ENCODE measurements at regions not wholly inside any gene's neighbourhood (a gene's known extent, or its start where the extent isn't known, plus 50 kb on each side); places are given as distances from the start of the nearest gene placed in this dataset.
"Not testable (repeated sequence)": the region's sequence is repeated elsewhere in the genome, so short reads cannot be mapped to it uniquely, and the experiment has no call there.

DNA sequence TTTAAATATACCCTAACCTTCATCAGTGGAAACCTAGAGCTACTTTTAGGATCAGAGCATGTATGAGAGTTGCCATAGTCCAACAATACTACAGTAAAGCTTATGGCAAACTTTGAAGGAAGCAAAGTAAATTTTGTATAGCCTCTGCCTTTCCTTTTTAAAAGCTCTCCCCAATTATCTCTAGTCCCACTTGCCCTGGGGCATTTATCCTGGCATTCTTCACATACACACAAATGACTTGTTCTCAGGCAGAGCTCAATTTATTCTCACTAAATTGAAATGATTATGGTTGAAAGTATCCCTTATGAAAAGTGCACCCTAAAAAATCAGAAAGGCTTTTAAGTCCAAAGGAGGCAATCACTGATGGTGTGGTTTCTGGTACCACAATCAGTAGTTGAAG is 94.1 kb upstream of the UFM1 start:
- no peaks in the 10 kb centered on the region for H4K20me1 ChIP-seq (ENCODE audit: insufficient read depth)
- H3K9ac ChIP-seq: no peak overlapping the region
- H3K27me3 ChIP-seq (ENCODE audit: insufficient read depth, low read depth): no peaks in the 10 kb centered on the region
- no peaks in the 10 kb centered on the region for H3K36me3 ChIP-seq (ENCODE audit: insufficient read depth)
- H3K79me2 ChIP-seq (ENCODE audit: insufficient read depth, low read depth): no peaks in the 10 kb centered on the region
- H3K27ac ChIP-seq: no peak overlapping the region
- TF ChIP-seq, protein P1, sequence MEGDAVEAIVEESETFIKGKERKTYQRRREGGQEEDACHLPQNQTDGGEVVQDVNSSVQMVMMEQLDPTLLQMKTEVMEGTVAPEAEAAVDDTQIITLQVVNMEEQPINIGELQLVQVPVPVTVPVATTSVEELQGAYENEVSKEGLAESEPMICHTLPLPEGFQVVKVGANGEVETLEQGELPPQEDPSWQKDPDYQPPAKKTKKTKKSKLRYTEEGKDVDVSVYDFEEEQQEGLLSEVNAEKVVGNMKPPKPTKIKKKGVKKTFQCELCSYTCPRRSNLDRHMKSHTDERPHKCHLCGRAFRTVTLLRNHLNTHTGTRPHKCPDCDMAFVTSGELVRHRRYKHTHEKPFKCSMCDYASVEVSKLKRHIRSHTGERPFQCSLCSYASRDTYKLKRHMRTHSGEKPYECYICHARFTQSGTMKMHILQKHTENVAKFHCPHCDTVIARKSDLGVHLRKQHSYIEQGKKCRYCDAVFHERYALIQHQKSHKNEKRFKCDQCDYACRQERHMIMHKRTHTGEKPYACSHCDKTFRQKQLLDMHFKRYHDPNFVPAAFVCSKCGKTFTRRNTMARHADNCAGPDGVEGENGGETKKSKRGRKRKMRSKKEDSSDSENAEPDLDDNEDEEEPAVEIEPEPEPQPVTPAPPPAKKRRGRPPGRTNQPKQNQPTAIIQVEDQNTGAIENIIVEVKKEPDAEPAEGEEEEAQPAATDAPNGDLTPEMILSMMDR (conservative IDR thresholded peaks at IDR 0.05; ENCODE audit: low read depth, low read length): no peak
- H3K4me1 ChIP-seq (ENCODE audit: low read depth, poor library complexity, severe bottlenecking): no peaks in the 10 kb centered on the region
- H2AFZ ChIP-seq (ENCODE audit: low read depth): no peak overlapping the region
- H3K4me2 ChIP-seq: no peak overlapping the region
- no peak overlapping the region for H3K4me3 ChIP-seq (IDR thresholded peaks at IDR 0.05; ENCODE audit: insufficient read depth, low read depth, low read length)

DNA sequence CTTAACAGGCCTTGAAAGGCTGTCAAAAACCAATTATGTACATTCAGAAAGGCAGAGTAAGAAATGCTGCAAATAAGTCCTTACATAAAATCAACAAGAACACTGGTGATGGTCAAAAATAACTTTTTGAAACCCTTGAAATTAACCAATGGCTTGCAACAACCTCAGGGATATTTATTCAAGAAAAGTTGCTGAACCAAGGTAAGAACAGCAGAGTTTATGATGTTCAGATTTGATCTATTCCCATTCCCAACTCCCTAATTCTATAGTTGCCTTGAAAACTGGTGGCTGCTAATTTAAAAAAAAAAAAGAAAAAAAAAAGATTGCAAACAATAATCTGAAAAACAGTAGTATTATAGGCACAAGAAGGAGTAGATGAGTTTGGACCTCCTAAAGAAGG is 109.8 kb upstream of the UFM1 start:
- TF ChIP-seq, protein P1 (conservative IDR thresholded peaks at IDR 0.05; ENCODE audit: low read depth, low read length): no peak
- no peaks in the 10 kb centered on the region for H3K36me3 ChIP-seq (ENCODE audit: insufficient read depth)
- H3K79me2 ChIP-seq (ENCODE audit: insufficient read depth, low read depth): no peaks in the 10 kb centered on the region
- H3K9ac ChIP-seq: no peak overlapping the region
- H3K4me2 ChIP-seq: no peak overlapping the region
- H3K4me3 ChIP-seq (IDR thresholded peaks at IDR 0.05; ENCODE audit: insufficient read depth, low read depth, low read length): no peak overlapping the region
- no peak overlapping the region for H2AFZ ChIP-seq (ENCODE audit: low read depth)
- H4K20me1 ChIP-seq (ENCODE audit: insufficient read depth): no peaks in the 10 kb centered on the region
- H3K27ac ChIP-seq: no peak overlapping the region
- H3K27me3 ChIP-seq (ENCODE audit: insufficient read depth, low read depth): no peaks in the 10 kb centered on the region
- H3K4me1 ChIP-seq (ENCODE audit: low read depth, poor library complexity, severe bottlenecking): no peaks in the 10 kb centered on the region

DNA sequence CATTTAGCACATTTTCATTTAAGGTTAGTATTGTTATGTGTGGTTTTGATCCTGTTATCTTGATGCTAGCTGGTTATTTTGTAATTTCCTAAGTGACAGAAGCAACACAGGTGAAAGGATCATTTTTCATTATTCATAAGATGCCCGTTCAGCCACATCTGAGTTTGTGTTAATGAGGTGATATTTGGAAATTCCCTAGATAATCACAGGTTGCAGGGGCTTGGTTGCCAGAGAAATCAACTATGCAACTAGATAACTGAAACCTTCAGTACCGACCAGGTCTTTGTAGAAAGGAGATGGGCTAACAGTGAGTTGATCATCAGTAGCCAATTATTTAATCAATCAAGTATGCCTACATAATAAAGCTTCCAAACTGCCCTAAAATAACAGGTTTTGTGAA is 121.3 kb upstream of the UFM1 start:
- Histone ChIP-seq H3K4me2 (no peak overlapping the region), H3K27me3 (ENCODE audit: insufficient read depth, low read depth) (no peaks in the 10 kb centered on the region), H3K36me3 (ENCODE audit: insufficient read depth) (no peaks in the 10 kb centered on the region), H3K4me1 (ENCODE audit: low read depth, poor library complexity, severe bottlenecking) (peaks cover 14% of the 10 kb centered on the region), H2AFZ (ENCODE audit: low read depth) (no peak overlapping the region), H3K4me3 (IDR thresholded peaks at IDR 0.05; ENCODE audit: insufficient read depth, low read depth, low read length) (no peak overlapping the region), H3K9ac (no peak overlapping the region), H3K27ac (no peak overlapping the region), H3K79me2 (ENCODE audit: insufficient read depth, low read depth) (no peaks in the 10 kb centered on the region), H4K20me1 (ENCODE audit: insufficient read depth) (no peaks in the 10 kb centered on the region)
- TF ChIP-seq, protein P1 (conservative IDR thresholded peaks at IDR 0.05; ENCODE audit: low read depth, low read length): no peak

DNA sequence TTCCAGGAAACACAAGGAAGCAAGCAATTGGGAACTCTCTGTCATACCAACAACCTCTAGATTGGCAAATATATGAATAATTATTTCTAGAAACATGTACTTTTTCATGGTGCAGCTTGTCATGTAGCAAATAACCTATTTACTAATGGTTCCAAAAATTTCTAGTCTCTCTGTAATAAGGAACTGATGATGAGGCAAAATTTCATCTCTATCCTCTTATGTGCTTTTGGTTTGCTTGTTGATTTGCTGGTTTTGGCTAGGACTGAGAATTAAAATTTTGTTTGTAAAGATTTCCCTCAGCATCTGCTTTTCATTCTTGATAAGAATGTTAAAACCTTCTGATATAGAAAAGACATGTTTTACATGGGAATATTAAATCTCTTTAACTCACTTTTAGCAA is 123.2 kb upstream of the UFM1 start:
- Histone ChIP-seq H3K27ac (no peak overlapping the region), H2AFZ (ENCODE audit: low read depth) (no peak overlapping the region), H4K20me1 (ENCODE audit: insufficient read depth) (no peaks in the 10 kb centered on the region), H3K4me1 (ENCODE audit: low read depth, poor library complexity, severe bottlenecking) (peaks cover 14% of the 10 kb centered on the region), H3K4me2 (no peak overlapping the region), H3K9ac (no peak overlapping the region), H3K36me3 (ENCODE audit: insufficient read depth) (no peaks in the 10 kb centered on the region), H3K27me3 (ENCODE audit: insufficient read depth, low read depth) (no peaks in the 10 kb centered on the region), H3K4me3 (IDR thresholded peaks at IDR 0.05; ENCODE audit: insufficient read depth, low read depth, low read length) (no peak overlapping the region), H3K79me2 (ENCODE audit: insufficient read depth, low read depth) (no peaks in the 10 kb centered on the region)
- TF ChIP-seq, protein P1 (conservative IDR thresholded peaks at IDR 0.05; ENCODE audit: low read depth, low read length): no peak

DNA sequence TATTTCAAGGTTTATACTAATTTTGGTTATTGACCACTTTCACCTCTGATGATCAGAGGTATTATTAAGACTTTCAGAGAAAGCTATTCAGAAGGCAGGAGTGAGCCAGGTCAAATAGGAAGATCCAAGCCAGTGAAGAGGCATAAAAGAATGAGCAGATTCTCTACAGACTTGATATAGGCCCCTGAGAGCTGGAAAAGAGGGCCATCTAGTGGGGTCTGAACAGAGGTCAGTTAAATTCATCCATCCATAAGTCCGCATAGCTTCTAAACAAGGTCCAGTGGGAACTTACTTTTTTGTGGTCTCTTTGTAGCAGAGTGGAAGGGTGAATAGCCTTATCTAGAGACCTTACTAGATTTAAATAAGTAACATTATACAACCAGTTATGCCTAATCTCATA is 126.6 kb upstream of the UFM1 start:
- TF ChIP-seq, protein P1 (conservative IDR thresholded peaks at IDR 0.05; ENCODE audit: low read depth, low read length): no peak
- Histone ChIP-seq H3K9ac (no peak overlapping the region), H3K4me1 (ENCODE audit: low read depth, poor library complexity, severe bottlenecking) (peaks cover 9% of the 10 kb centered on the region), H3K36me3 (ENCODE audit: insufficient read depth) (no peaks in the 10 kb centered on the region), H3K27me3 (ENCODE audit: insufficient read depth, low read depth) (no peaks in the 10 kb centered on the region), H3K27ac (no peak overlapping the region), H3K79me2 (ENCODE audit: insufficient read depth, low read depth) (no peaks in the 10 kb centered on the region), H4K20me1 (ENCODE audit: insufficient read depth) (no peaks in the 10 kb centered on the region), H2AFZ (ENCODE audit: low read depth) (no peak overlapping the region), H3K4me2 (no peak overlapping the region), H3K4me3 (IDR thresholded peaks at IDR 0.05; ENCODE audit: insufficient read depth, low read depth, low read length) (no peak overlapping the region)

DNA sequence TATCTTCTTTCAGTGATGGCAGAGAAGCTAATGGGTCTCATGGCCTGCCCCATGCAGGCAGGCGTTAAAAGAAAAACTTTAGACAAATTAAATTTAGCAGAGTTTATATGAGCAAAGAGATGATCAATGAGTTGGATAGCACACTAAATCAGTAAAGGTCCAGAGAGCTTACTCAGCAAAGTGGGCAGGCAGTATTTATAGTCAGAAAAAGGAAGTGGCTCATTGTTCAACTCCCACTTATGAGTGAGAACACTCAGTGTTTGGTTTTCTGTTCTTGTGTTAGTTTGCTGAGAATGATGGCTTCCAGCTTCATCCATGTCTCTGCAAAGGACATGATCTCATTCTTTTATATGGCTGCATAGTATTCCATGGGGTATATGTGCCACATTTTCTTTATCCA is 128.5 kb upstream of the UFM1 start:
- H3K4me1 ChIP-seq (ENCODE audit: low read depth, poor library complexity, severe bottlenecking); H3K4me3 ChIP-seq (IDR thresholded peaks at IDR 0.05; ENCODE audit: insufficient read depth, low read depth, low read length); H3K79me2 ChIP-seq (ENCODE audit: insufficient read depth, low read depth); H3K4me2 ChIP-seq; H3K9ac ChIP-seq; H3K36me3 ChIP-seq (ENCODE audit: insufficient read depth); H3K27ac ChIP-seq; H4K20me1 ChIP-seq (ENCODE audit: insufficient read depth); H2AFZ ChIP-seq (ENCODE audit: low read depth); H3K27me3 ChIP-seq (ENCODE audit: insufficient read depth, low read depth): not testable (repeated sequence)
